GM18907 (cell line): ENCODE measurements at regions not wholly inside any gene's neighbourhood (a gene's known extent, or its start where the extent isn't known, plus 50 kb on each side); places are given as distances from the start of the nearest gene placed in this dataset.

Experiments used
- ATAC-seq: cut with Tn5 transposase; IDR thresholded peaks from one replicate; pipeline ENCODE4 v1.9.1; 2021; ENCODE audit warnings: mild to moderate bottlenecking, moderate library complexity; ENCODE audit not compliant: unreplicated experiment

DNA sequence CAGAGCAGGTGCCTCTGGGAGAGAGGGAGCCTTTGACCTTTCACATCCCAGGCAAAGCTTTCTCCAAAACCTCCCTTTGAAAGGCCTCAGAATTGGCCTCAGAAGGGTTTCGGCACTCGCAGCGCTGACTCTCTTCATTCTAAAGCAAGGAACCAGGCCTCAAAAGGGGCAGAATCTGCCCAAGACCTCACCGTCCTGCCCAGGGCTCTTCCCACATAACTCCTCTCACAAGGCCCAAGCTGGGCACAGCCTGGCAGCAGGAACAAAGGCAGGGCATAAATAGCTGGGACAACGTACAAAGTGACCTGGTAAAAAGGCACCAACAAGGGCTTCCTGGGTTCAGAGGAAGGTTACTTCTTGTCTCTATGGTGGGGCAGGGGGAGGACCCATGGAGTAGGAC, 166.3 kb upstream of the FSTL4 start:
- ATAC-seq: no peak

DNA sequence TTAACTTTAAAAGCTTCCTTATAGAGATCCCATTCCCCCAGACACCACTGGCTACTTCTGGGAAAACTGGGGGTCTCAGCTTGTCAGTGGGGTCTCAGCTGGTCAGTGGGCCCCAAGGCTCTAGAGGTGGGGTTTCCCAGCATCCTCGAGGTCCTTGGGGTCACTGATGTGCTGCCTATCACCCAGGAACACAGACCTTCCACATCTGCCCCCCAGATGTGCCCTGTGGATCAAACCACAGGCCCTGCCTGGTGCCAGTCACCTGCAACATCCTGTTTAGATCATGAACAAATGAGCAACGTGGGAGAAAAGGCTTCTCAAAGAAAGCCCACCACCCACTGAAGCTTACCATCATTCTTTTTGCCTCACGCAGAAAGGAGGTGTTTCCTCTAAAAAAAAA, 165.6 kb upstream of the FSTL4 start:
- no peak for ATAC-seq

DNA sequence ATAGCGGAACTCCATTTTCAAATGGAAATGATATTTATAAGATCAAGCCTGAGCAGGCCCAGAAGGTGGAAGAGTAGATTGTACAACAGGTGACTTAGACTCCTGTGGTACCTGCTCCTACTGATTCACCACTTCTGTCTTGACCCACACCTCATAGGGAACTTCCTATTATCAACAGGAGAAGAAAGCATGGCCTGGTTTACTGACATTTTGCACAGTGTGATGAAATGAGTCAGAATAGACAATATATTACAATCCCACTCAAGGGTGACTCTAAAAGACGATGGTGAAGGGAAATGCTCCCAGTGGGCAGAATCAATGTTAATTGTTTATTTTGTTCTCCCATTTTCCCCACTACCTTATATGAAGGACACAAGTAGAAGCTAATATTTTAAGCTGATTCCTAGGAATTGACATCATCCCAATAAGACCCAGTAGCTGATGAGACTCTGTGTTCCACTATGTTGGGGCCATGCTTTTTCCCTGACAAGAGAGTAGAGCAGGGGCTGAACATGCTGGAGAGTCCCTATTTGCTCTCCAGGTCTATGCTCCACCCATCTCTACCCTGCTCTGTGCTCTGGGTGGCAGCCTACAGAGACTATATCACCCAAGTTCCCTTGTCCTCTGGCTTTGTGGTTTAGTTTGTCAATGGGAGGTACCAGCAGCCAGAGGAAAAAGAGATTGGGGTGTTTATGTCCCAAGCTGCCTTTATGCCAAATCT, 163.4 kb upstream of the FSTL4 start:
- no peak for ATAC-seq

DNA sequence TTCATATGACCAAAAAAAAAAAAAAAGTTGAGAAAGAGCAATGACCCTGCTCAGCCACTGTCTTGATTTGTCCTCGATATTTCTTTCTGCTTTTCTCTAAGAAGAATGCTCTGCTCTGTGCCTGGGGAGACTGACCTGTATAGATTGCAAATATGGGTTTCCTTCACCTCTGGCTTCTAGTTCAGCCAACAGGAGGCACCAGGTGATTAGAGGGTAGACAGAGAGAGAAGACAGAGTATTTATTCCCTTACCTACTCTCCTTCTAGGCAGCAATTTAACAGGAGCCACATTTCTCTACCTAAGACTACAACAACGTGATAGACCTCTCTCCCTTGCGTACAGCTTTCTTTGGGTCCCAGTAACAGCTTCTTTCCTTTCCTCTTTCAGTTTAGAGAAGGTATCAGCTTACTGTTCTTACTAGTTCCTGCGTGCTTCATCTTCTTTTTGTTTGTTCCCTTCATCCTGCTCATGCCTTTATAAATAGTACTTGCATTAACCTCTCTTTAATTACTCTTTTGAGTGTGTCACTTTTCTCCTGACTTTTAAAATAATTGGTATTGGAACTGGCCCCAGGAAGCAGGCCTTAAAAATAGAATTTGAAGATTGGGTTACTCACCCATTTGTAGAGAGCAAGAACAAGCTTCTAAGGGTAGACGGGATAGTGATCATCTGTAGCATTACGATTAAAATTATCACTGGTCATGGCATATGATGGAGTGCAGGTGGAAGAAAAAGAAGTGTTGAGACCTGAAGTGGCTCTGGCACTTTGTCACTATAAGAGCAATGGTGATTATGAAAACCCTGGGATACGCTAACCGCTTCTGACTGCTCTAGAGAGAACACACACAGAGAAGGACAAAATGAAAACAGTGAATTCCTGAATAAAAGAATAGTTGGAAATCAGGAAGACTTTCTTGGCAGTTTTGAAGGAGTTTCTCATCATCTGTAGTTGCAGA, 161.2 kb upstream of the FSTL4 start:
- ATAC-seq: no peak

DNA sequence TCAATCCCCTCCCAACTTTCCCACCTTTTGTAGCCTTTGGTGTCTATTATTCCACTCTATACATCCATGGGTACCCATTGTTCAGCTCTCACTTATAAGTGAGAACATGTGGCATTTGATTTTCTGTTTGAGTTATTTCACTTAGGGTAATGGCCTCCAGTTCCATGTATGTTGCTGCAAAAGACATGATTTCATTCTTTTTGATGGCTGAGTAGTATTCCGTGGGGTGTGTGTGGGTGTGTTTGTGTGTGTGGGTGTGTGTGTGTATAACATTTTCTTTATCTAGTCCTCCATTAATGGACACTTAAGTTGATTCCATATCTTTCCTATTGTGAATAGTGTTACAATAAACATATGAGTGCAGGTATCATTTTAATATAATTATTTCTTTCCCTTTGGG, 157.5 kb upstream of the FSTL4 start:
- no peak for ATAC-seq

DNA sequence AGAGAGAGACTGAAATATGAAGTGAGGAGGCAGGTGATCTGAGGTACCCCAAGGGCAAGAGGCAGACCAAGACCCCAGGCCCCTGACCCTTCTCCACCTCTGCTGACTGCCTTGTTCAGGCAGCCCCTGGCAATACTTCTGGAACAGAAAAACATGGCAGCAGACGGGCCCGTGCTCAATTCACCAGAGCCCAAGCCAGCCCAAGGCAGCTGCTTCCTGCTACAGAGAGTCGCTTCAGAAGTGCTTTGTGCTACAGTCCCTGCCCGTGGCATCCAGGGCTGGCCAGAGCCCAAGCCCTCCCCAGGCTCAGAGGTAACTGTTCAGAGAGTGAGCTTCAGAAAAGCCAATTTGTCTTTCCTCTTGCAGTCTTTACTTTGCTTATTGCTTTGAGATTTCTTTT, 151.4 kb upstream of the FSTL4 start:
- no peak for ATAC-seq

DNA sequence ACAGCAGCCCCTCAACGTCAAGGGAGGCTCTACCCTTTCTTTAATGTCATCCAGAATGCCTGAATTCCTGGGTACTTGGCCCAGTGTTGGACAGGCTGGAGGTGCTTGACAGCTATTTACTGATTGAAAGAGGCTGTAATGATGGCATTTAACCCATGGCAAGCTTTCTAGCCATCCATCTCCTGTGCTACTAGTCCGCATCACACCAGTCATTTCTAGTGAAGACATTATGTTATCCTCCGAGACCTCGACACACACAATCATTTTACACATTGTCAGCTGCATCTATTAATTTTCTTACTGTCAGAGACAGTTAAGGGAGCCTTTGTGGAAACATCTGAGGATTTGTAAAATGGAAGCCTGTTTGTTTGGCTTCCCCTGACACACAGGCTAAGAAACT, 149.3 kb upstream of the FSTL4 start:
- ATAC-seq: no peak

DNA sequence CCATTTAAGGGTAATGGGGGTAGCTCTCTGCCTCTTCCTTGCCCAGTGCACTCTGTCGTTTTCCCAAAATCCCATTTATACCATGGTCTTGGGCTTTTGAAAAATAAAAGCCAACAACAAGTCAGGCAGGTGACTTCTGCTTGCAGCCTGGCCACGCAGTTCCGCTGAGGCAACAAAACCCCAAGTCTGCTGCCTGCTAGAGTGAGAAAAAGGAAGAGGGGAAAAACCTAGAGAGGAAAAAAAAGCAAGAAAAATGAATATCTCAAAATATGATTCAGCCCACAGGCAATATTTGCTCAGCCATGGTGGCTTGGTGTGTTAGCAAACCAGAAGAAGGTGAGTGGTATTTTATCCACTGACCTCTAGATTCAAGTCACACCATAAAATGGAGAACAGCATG, 148.2 kb upstream of the FSTL4 start:
- ATAC-seq: no peak

DNA sequence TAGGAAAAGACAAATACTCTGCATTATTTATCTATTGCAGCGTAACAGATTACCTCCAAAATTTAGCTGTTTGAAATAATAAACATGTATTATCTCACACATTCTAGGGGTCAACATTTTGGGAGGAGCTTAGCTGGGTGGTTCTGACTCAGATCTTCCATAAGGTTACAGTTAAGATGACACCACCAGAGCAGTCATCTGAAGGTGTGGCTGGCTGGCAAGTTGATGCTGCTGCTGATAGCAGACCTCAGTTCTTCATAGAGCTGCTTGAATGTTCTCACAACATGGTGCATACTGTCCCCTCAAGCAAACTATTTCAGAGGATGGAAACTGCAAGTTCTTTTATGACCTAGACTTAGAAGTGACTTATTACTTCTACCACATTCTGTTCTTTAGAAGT, 146.3 kb upstream of the FSTL4 start:
- ATAC-seq: no peak

DNA sequence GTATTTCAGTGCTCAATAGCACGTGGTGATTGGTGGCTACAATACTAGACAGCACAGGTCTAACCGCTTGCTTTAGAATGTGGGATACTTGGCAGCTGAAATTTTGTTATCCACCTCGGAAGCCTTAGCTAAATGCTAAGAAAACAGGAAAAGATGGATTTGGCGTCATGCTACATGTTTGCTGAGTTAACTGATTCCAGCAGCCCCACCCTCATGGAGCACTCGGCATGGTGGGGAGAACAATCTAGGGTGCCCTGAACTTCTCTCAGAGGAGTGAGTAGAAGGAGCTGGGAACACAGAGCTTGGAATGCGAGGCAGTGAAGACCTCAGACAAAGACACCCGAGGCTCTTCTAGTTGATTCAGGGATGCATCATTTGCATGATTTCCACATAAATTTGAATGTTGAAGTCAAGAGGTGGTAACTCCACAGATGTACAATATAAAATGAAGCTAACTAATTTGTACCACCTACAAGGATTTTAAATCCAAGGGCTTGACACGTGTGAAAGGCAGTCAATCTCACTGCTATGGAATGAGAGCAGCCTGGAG, 145.1 kb upstream of the FSTL4 start:
- ATAC-seq: no peak

DNA sequence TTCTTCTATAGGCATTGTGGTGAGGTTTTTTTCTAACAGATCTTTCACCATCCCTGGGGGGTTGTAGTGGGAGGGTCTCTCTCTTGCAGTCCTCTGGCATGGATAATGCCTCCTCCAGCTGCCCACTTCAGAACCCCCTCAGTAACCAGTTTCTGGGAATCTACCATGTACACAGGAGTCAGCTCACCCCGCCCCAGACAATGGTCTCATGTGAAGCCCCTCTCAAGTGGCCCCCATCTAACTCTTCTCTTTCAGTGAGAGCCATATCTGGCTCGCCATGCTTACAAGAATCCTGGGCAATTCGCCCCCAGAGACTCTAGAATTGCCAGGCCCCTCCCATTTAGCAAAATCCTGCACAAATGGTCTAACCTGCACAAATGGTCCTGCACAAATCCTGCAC, 144.4 kb upstream of the FSTL4 start:
- no peak for ATAC-seq

DNA sequence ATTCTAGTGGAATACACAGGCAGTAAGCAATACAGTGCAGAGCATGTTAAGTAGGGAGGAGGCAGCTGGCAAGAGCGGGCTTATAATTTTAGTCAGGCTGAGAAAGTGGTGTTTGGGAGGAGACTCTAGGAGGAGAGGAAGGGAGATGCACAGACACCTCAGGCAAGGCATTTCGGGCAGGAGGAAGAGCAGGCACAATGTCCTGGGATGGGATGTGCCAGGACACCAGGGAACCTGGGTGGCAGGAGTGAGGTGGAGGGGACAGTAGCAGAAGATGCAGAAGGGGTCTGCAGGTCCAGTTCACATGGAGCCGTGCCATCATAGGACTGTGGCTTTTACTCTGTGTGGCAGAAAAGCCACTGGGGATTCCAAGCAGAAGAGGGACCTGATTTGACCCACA, 143.7 kb upstream of the FSTL4 start:
- no peak for ATAC-seq

DNA sequence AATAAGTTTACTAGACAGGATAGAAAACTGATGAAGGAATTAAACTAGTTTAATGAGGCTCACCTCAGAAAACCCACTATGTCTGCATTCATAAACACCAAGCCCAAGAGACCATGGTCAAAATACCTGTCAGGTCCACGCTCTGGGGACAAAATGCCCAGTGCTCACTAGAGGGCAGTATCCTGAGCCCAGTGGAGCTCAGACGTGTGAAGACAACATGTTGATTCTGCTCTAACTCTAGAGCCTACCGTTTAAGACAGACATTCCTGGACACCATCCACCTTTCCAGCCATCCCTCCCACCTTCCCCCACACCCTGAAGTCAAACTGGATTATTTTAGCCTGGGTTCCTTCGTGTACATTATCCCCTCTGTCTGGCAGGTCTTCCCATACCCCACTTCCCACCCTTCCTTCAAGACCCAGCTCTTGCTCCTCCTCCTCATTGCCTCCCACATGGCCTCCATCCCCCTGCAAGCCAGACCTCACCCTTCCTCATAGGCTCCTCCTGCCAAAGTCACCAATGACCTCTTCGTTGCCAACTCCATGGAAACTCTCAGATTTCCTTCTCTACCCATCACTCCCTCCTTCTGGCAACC, 142.3 kb upstream of the FSTL4 start:
- no peak for ATAC-seq

DNA sequence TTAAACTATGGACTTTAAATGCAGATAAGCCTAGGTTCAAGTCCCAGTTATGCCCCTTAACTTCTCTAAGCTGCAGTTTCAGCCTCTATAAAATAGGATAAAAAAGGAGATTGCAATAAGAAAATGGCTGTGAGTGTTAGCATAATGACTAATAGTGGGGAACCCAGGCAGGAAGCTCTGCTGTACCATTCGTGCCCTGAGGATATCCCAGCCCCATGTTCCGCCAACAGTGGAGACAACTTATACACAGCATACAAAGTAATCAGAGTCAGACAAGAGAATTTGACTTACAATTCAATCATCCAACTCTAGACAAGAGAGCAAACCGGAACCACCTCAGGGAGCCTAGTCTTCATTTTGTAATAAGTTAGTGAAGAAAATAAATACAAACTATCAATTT, 141.5 kb upstream of the FSTL4 start:
- ATAC-seq: no peak

DNA sequence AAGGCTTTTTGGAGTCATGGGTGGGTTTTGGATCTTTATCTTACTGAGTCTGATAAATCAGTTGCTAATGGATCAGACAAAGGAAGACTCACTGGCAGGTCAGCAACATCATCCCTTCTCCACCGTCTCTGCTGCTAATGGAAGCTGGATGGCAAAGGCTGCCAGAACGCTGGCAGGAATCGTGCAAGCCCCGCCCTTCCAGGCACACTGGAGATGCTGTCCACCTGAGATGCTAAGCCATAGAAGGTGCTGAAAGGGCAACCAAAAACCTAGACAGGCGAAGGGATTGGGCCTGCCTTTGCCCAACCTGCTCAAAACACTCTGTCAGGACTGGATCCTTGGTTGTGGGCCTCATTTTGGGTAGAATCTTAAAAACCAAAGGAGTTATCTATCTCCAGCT, 139.5 kb upstream of the FSTL4 start:
- no peak for ATAC-seq

DNA sequence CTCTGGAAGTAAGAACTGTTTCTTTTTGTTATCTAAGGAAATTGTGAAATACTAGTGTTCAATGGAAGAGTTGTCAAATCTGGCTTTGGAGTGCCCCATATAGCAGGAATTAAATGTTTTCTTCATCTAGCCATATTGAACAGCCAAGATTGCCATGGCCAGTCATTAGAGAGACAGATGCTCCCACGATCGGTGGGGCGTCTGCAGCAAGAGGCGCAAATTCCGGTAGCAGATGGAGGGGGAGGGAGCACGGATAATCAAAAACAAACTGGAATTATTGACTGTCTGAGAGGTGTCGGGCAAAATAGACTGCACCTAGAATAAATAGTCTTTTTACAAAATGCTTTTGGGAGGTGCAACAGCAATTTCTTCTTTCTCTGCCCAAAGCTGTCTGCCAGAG, 139.1 kb upstream of the FSTL4 start:
- ATAC-seq: no peak

DNA sequence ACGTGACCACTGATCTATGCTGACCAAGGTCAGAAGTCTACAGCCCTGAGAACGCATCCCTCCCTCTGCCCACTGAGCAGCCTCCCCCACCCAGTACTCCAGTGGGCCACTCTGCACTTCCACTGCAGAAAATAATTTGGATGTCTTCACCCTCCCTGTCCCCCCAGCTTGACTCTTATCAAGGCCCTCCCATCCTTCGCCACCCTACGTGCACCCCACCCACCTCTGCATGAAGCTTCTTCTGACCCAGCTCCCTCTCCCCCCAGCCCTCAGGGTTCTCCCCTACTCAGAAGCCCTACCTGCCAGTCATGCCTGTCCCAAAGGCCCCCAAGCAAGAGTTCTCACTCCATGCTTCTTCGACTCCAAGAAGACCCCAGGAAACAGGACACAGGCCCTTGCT, 138.5 kb upstream of the FSTL4 start:
- no peak for ATAC-seq

DNA sequence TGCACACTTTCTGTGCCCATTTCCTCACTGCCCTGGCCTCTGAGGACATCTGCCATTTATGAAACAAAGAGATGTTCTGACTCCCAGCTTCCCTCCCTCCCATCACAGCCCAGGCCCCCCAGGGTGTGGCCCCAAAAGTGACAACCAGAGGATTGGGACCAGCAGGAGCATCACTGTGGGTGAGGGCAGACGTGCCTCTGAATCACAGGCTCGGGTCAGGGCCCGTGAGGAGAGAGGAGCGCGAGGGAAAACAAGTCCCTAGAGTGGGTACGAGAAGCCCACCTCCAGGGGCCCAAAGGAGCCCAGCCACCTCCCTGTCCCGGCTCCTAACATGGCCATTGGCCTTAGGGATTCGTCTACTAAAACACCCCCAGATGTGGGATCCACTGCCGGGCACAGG, 138.0 kb upstream of the FSTL4 start:
- ATAC-seq: no peak

DNA sequence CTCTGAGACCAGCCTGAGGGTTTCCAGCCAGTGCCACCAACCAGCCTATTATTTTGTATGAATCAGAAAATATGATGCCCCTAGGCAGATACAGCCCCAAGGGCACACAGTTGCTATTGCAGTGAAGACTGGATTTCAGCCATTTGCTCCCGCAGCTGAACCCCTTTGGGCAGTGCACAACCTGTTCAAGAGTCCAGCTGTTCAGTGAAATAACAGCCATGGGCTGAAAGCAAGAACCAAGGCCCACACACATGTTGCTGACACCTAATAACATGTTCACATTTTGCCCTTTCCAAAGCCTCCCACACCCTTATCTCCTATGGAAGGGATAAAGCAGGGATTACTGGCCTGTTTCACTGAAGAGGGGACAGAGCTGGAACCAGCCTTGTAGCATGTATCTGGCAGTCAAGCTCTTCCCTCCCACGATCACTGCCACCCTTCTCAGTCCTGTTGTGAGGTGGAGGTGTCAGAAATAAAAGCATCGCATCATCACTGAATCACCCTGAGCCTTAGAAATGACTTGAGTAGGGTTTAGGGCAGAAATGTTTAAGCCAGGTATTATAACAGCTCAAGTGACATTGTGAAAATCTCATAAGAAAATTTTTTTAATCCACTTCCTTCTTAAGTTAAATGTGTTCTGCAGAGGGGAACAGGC, 137.1 kb upstream of the FSTL4 start:
- no peak for ATAC-seq

DNA sequence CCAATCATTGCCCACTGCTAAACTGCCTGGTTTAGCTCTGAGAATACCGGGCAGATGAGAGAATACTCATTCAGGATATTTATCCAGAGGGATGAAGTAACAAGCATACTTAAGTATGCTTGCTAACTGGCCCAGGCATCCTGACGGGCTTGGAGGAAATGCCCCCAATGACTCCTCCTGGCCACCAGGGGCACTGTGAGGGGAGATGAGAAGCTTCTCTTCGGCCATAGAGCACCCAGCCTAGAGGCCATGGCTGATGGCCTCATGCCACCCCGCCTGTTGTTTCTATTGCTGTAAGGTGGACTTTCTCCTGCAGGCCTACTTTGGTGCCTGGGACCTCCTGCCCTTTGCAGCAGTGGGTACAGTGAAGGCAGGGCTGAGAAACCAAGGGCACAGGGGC, 134.5 kb upstream of the FSTL4 start:
- no peak for ATAC-seq

DNA sequence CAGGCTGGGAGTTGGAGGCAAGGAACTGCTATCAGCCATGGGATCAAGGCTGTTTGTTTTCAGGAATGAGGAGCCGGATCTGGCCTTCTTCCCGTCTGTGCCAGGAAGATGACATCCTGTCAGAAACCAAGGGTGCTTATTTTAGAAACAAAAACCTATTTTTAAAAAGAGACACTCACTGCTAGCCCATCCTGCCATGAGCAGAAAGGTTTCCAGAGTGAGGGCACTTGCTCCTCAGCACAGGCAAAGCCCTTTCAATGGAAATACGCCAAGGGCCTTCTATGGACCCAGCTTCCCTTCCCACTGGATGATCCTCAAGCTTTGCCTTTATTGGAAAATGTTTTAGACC, 132.6 kb upstream of the FSTL4 start:
- no peak for ATAC-seq
